HFF-Myc (cell line): ENCODE measurements at regions not wholly inside any gene's neighbourhood (a gene's known extent, or its start where the extent isn't known, plus 50 kb on each side); places are given as distances from the start of the nearest gene placed in this dataset.

Source experiments
- DNase-seq: peaks from one replicate; pipeline ENCODE4 v3.0.0-alpha.2; 2011; ENCODE audit warnings: low read depth; ENCODE audit errors: extremely low read depth
- H3K4me3 ChIP-seq: replicated peaks from 2 replicates; pipeline ENCODE4 v1.5.1; 2011; ENCODE audit warnings: low read depth, mild to moderate bottlenecking, control low read depth, low read length
- CTCF ChIP-seq: IDR thresholded peaks from 2 replicates; pipeline ENCODE4 v1.5.1; 2012; ENCODE audit warnings: mild to moderate bottlenecking, low read depth, low read length, control low read depth; ENCODE audit errors: missing control alignments

- DNase-seq: no peak
- H3K4me3 ChIP-seq: no peak overlapping the region
- TF ChIP-seq CTCF: no peak
These were observed 259.4 kb upstream of the ARX start for GRCh38 chrX:25275159-25275558.

GRCh38 chrX:25241461-25241860 is 225.7 kb upstream of the ARX start:
- DNase-seq: no peak
- no peak for TF ChIP-seq CTCF
- H3K4me3 ChIP-seq: no peak overlapping the region

GRCh38 chrX:25226151-25226550 is 210.4 kb upstream of the ARX start:
- DNase-seq: no peak
- TF ChIP-seq CTCF: no peak
- no peak overlapping the region for H3K4me3 ChIP-seq

GRCh38 chrX:25219480-25219879 is 203.7 kb upstream of the ARX start:
- no peak for DNase-seq
- no peak overlapping the region for H3K4me3 ChIP-seq
- TF ChIP-seq CTCF: no peak

GRCh38 chrX:25213611-25214010 is 197.8 kb upstream of the ARX start:
- no peak for DNase-seq
- no peak for TF ChIP-seq CTCF
- no peak overlapping the region for H3K4me3 ChIP-seq

- no peak overlapping the region for H3K4me3 ChIP-seq
- no peak for DNase-seq
- no peak for TF ChIP-seq CTCF
These were observed 192.2 kb upstream of the ARX start for GRCh38 chrX:25207803-25208475.

GRCh38 chrX:25206778-25207177 is 191.0 kb upstream of the ARX start:
- TF ChIP-seq CTCF: no peak
- H3K4me3 ChIP-seq: no peak overlapping the region
- no peak for DNase-seq
